Activated CD8-positive, alpha-beta memory T cell treated with anti-CD3 and anti-CD28 coated beads for 36 hours (primary cell): ENCODE measurements at regions not wholly inside any gene's neighbourhood (a gene's known extent, or its start where the extent isn't known, plus 50 kb on each side); places are given as distances from the start of the nearest gene placed in this dataset.

Experiments
- CTCF ChIA-PET: fragments of 350-600 bp; sonication (Branson Sonifier 250); formaldehyde crosslinking; loops from one replicate; lab custom pipeline; 2021; ENCODE audit warnings: antibody characterized with exemption; lab: Charles Lee
- POLR2A ChIA-PET: fragments of 350-600 bp; sonication (Branson Sonifier 250); formaldehyde crosslinking; loops from one replicate; lab custom pipeline; 2021; ENCODE audit warnings: antibody characterized with exemption; lab: Charles Lee

DNA sequence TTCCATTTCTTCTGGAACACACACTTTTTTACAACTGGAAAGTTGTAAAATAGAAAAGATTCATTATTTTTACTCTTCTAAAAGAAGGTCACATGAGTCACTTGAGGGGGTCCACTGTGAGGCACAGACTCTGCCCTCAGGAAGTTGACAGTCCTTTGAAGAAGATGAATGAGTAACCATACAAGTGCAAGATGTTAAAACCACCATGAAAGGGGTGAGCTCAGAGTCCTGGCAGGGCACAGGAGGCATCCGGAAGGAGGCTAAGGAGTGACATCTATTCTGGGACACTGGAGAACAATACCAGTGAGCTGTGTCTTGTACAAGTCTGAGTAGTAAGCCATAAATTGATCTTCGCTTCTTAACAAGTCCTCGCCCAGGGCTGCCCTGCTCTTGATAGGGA, 126.0 kb upstream of the FRMD6 start:
- ChIA-PET POLR2A (no interaction called here), CTCF (no interaction called here)

GRCh38 chr14:51527073-51527472, 124.6 kb upstream of the FRMD6 start:
- POLR2A ChIA-PET = no interaction called here
- CTCF ChIA-PET = no interaction called here

GRCh38 chr14:51529736-51530135, 122.0 kb upstream of the FRMD6 start:
- ChIA-PET CTCF (no interaction called here), POLR2A (no interaction called here)

- ChIA-PET CTCF (interaction anchor here (0.6 kb wide), 1 partner anchor 495 kb away, joined by 3 read pairs; no protein-coding TSS in a partner anchor), POLR2A (no interaction called here)
Measured at GRCh38 chr14:51533160-51533559, 118.5 kb upstream of the FRMD6 start.

GRCh38 chr14:51533872-51534553, 117.7 kb upstream of the FRMD6 start:
- ChIA-PET POLR2A (no interaction called here), CTCF (interaction anchor here (0.6 kb wide), 1 partner anchor 1896 kb away, joined by 3 read pairs; no protein-coding TSS in a partner anchor)

DNA sequence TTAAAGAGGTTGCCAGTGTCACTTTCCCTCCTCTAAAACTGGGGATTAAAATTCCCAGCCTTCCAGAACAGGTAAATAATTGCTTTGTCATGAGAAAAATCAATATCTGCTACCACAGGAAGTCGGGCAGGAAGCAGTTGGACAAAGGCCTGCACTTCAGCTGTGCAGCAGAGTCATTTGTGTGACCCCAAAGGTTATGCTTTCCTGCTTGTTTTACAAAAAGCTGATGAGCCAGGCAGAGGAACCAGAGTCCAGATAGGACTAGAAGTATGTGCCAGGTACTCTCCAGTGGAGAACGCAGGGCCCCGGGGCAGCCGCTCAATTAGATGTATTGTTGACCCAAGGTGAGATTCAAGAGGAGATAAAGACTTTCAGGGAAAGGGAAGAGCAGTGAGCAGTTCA, 117.1 kb upstream of the FRMD6 start:
- ChIA-PET POLR2A (no interaction called here), CTCF (interaction anchor here (0.6 kb wide), 1 partner anchor 1896 kb away, joined by 3 read pairs; no protein-coding TSS in a partner anchor)

GRCh38 chr14:51535443-51536044, 116.2 kb upstream of the FRMD6 start:
- POLR2A ChIA-PET = no interaction called here
- CTCF ChIA-PET = no interaction called here

DNA sequence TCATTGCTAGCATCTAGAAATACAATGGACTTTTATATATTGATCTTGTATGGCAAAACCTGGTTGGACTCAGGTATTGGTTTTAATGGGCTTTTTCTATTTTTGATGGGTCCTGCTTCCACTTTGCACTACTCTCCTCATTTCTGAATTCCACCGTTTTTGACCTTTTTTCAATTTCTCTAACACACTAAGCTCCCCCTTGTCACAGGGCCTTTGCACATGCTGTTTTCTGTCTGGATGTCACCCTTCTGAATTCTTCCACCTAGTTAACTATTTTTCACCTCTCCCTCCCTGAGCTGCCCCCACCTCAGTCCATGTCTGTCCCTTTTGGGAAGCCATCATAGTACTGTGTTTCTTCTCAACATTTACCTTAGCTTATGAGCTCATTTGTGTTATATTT, 112.7 kb upstream of the FRMD6 start:
- ChIA-PET CTCF (no interaction called here), POLR2A (no interaction called here)

DNA sequence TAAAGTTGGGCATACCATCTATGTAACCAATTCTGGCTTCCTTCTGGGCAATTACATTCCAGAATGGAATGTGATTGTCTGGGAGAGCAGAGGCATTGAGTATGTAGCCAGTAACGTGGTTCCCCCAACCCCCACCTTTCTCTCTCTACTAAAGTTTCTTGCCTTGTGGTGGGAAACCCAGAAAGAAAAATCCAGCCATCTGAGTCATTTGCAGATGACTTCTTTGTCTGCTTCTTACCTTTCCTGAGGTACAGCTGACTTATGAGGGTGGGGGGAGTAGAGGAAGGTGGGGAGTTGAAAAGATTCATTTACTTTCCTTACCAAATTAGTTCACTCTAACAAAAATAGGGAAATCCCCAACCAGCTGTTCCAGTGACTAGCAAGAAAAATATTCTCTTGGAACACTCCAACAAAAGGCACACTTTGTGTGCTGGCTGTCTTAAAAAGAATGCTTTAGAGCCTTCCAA, 112.1 kb upstream of the FRMD6 start:
- CTCF ChIA-PET = no interaction called here
- POLR2A ChIA-PET = no interaction called here

GRCh38 chr14:51540364-51540763, 111.3 kb upstream of the FRMD6 start:
- ChIA-PET CTCF (no interaction called here), POLR2A (no interaction called here)

GRCh38 chr14:51544471-51544870, 107.2 kb upstream of the FRMD6 start:
- CTCF ChIA-PET = no interaction called here
- POLR2A ChIA-PET = no interaction called here

- ChIA-PET CTCF (no interaction called here), POLR2A (no interaction called here)
Measured at GRCh38 chr14:51544901-51545300, 106.8 kb upstream of the FRMD6 start.

GRCh38 chr14:51545396-51545795, 106.3 kb upstream of the FRMD6 start:
- ChIA-PET CTCF (no interaction called here), POLR2A (no interaction called here)

DNA sequence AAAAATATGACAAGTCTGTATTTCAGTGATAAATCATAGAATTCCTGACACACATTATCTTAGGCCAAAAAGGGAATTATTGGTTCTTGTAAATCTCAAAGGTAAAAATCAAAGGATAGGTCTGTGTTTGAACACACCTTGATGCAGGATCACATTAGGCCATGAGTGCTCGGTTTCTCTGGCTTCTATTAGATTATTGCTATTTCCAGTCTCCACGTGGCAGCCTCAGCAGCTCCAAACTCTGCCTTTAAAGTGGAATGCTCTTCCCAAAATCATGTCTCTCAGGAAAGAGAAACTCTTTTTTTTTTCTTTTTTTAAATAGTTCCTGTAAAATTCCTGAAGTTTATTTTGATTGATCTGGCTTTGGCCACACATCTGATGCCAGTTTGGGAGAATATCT, 105.6 kb upstream of the FRMD6 start:
- POLR2A ChIA-PET = no interaction called here
- CTCF ChIA-PET = no interaction called here

- POLR2A ChIA-PET = no interaction called here
- CTCF ChIA-PET = no interaction called here
Measured at GRCh38 chr14:51546603-51547258, 105.0 kb upstream of the FRMD6 start.

DNA sequence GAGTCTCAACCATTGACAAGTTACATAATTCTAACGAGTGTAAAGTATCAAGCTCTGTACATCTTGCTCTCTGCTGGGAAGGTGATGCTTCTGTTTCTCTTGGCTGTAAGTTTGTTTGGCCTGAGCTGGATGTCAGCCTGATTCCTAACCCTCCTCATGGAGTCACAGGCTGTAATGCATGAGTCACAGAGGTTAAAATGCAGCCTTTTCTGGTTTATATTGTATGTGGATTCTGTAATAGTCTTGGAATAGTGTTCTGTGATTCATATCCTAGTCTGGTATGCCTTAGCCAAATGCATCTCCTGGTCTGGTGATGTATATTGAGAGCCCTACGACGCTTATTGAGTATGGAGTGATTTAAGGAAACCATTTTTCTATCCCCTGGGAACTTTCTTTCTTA, 104.5 kb upstream of the FRMD6 start:
- ChIA-PET CTCF (no interaction called here), POLR2A (no interaction called here)

- CTCF ChIA-PET = no interaction called here
Measured at GRCh38 chr14:51547701-51548100, 104.0 kb upstream of the FRMD6 start.

GRCh38 chr14:51548187-51548586, 103.5 kb upstream of the FRMD6 start:
- ChIA-PET POLR2A (no interaction called here), CTCF (no interaction called here)

More at GRCh38 chr14:51547701-51548100, 104.0 kb upstream of the FRMD6 start:
- POLR2A ChIA-PET = no interaction called here

- ChIA-PET POLR2A (no interaction called here), CTCF (no interaction called here)
Measured at GRCh38 chr14:51550636-51551035, 101.1 kb upstream of the FRMD6 start.

GRCh38 chr14:51552275-51552674, 99.4 kb upstream of the FRMD6 start:
- ChIA-PET POLR2A (no interaction called here), CTCF (no interaction called here)
